Body of pancreas (tissue), 4 donors: ENCODE measurements at regions not wholly inside any gene's neighbourhood (a gene's known extent, or its start where the extent isn't known, plus 50 kb on each side); places are given as distances from the start of the nearest gene placed in this dataset.

Experiments
- CTCF ChIP-seq, 7 experiments: fragments of 450-650 bp in 4 of 7; fragments of 200-600 bp in 3 of 7; sonication (generic) in 3 of 7; IDR thresholded peaks; one replicate each; pipeline ENCODE4 v1.5.1; 2016 to 2019; ENCODE audit warnings: antibody characterized with exemption in 7 of 7
- POLR2A ChIP-seq, 3 donors: fragments of 450-650 bp; IDR thresholded peaks; one replicate each; pipeline ENCODE4 v1.6.1; 2016; ENCODE audit warnings: antibody characterized with exemption in 3 of 3, mild to moderate bottlenecking in 2 of 3

DNA sequence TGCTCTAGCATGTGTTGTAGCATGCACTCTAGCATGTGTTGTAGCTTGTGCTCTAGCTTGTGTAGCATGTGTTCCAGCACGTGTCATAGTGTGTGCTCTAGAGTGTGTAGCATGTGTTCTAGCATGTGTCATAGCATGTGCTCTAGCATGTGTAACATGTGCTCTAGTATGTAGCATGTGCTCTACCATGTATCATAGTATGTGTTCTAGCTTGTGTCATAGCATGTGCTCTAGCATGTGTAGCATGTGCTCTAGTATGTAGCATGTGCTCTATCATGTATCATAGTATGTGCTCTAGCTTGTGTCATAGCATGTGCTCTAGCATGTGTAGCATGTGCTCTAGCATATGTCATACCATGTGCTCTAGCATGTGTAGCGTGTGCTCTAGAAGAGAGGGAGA is 255.3 kb downstream of the ICE1 start:
- TF ChIP-seq CTCF (IDR thresholded peaks at IDR 0.05) (no peak), POLR2A (IDR thresholded peaks at IDR 0.05) (no peak)
